HG03520 (cell line): ENCODE measurements at regions not wholly inside any gene's neighbourhood (a gene's known extent, or its start where the extent isn't known, plus 50 kb on each side); places are given as distances from the start of the nearest gene placed in this dataset.

Experiments
- ATAC-seq: cut with Tn5 transposase; IDR thresholded peaks from one replicate; pipeline ENCODE4 v1.9.1; 2021; ENCODE audit warnings: mild to moderate bottlenecking, moderate library complexity; ENCODE audit not compliant: unreplicated experiment

DNA sequence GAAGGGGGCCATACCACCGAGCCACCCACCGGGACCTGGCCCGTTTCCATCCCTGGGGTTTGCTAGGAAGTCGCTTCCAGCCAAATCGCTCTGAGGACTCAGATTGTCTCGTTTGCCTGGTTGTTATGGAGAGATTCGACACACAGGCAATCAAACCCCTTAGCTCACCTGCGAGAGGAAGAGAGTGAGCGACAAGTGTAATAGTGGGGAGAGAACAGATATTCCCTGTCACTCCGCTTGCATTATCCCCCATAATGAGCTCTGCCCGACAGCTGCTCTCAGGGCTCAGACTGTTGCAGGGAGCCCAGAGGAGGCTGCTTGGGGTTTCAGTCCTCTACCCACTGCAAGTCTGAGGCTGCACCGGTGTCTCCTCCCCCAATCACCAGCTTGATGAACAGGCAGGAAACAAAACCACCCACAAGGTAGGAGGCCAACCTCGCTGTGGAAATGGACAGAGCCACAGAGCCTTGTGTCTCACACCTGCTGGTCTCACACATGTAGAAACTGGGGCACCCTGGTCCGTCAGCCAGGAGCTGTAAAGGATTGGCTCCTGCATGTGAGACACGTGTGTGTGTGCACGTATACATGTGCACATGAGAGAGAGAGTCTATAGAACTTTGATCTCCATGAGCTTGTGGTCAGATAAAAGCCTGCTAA lies 351.1 kb downstream of the BUD13 start:
- no peak for ATAC-seq

DNA sequence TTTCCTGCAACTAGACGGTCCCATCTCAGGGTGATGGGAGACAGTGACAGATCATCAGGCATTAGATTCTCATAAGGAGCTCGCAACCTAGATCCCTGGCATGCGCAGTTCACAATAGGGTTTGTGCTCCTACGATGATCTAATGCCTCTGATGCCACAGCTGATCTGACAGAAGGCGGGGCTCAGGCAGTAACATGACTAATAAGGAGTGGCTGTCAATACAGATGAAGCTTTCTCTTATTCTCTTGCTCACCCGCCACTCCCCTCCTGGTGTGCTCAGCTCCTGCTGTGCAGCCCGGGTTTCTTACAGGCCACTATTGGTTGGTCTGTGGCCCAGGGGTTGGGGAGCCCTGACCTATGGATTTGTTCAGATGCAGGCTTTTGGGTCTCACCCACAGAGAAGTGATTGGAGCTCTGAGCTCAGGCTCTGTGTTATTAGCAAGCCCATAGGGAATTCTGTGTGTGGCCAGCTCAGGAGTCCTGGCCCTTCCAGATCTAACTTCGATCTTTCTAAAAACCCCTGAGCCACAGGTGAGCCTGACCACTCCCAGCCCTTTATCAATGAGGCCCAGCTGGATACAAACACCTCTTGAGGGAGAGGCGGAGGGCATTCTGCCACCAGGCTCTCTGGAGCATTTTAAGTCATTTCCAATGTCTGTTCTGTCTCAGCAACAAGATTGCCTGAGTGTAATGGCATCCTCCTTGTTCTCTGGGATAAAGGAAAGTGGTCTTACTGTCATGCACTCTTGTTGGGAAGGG lies 351.8 kb downstream of the BUD13 start:
- no peak for ATAC-seq

DNA sequence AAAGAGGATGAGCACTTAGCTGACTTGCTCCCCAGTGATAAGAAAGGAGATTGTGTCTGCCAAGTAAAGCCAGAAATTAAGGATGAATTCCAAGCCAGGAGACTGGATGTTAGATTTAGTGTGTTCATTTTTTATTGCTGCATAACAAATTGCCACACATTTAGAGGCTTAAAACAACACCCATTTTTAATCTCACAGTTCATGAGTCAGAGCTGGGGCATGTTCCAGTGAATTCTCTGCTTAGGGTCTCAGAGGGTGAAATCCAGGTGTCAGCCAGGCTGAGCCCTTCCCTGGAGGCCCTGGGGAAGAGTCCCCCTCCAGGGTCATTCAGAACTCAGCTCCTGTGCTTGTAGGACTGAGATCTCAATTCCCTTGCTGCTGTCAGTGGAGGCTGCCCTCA lies 352.8 kb downstream of the BUD13 start:
- no peak for ATAC-seq

DNA sequence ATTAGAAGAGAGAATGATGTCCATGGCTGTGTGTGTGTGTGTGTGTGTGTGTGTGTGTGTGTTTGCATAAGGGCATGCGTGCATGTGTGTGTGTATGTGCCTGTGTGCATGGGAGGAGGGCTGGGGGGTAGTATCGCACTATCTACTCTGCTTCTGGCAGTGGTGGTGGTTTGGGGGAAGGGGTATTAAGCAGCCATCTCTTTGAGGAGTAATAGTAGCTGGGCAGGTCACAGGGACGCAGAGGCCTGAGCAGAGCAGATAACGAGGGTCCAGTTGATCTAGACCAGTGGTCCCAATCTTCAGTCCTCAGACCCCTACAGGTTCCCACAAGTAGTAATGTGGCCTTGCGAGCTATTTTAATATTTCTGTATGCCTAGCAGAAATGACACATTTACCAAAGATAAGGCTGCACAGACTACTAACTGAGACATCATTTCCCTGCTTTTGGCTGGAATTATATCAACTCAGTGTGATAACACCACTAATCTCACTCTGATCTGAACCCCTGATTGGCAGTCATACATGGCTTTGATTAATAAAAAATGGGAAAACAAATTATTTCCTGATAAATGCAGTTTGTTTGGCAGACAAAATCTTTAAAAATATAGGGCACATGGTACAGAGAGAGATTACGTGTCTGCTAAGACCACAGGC lies 354.3 kb downstream of the BUD13 start:
- no peak for ATAC-seq

DNA sequence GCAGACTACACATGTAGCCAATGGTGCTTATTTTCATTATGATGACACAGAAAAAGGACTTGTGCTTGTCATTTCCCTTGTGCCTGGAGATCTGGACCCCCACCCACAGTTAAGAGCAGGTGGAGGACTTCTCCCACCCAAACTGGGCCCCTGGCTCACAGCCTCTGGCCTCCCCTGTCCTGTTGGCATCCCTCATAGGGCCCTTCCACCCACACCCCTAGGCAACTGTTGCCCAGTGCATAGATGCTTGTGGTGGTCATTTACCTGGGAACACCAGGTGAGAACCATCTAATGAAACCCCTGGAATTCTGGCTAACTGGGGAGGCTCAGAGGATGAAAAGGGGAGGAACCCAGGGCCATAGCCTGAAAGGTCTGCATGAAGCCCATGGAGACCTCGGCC lies 355.9 kb downstream of the BUD13 start:
- no peak for ATAC-seq

DNA sequence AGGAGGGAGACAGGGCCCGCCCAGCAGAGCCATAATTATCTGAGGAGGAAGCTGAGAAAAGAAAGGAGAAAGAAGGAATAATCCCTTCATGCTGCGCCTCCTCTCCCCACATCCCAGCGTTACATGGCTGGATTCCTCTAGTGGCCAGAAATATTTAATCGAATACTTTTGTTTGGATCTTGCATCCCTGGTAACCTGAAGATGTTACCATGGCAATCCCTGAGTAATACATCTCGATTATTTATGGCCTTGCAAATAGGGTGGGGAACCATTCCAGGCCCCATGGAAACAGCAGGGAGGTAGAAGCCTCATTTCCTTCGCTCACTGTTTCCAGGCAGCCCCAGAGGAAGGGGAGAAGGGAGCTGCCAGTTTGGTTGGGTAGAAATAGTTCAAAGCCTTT lies 357.7 kb downstream of the BUD13 start:
- ATAC-seq: no peak

DNA sequence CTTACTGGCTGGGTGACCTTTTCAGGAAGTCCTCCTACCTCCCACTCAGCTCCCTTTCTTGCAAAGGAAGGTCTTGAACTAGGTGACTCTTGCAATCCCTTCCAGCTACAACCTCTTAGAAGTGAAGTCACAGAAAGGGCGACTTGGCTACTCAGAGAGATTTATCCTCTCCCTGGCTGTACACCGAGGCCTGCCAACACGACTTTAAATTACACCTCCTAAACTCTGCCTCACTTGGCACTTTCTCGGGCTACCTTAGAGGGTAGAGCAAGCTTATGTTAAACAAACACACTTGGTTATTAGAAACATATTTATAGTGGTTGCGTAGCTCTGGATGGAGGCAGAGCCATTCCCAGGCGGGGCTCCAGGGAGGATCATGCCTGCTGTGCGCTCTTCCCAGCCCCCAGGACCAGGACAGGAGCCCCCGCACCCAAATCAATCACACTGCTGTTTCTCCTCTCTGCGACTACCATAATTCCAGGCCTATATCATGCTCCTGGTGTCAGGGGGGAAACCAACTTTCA lies 358.4 kb downstream of the BUD13 start:
- no peak for ATAC-seq

DNA sequence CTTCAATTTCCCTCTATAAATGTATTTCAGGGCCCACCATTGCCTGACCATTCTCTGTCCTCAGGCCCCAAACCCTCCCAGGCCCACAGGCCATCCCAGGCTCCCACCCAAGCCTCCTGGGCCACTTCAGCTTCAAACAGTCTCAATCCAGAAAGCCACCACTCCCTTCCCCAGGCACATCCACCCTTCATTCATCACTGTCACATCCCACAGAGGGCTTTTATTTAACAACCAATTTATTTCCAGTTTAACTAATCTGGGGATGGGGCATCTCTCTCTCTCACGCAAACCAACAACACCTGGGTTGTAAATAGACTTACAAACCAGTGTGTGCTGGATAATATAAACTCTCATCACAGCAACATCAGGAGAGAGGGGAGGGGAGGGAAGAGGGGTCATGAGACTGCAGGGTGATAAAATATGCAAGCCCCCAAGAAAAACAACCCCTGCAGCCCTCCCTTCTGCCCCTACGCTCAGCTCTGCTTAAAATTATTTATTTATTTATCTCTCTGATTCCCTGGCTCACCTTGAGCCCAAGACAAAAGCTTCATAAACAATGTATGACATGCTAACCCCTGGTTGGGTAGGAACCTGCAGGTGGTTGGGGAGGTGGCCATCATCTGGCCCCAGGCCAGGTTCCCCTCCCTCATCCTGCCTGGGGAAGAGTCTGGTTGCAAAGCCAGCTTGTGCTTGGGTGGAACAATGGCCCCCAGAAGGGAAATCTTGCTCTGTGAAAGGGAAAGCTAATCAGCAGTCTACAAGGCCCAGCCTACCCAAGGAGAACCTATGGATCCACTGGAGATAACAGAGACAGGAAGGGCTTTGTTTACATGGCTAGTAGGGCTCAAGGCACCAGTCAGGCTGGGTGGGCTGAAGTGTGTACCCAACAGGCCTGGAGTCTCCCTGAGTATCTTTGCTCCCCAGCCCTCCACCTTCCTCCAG lies 359.2 kb downstream of the BUD13 start:
- no peak for ATAC-seq

DNA sequence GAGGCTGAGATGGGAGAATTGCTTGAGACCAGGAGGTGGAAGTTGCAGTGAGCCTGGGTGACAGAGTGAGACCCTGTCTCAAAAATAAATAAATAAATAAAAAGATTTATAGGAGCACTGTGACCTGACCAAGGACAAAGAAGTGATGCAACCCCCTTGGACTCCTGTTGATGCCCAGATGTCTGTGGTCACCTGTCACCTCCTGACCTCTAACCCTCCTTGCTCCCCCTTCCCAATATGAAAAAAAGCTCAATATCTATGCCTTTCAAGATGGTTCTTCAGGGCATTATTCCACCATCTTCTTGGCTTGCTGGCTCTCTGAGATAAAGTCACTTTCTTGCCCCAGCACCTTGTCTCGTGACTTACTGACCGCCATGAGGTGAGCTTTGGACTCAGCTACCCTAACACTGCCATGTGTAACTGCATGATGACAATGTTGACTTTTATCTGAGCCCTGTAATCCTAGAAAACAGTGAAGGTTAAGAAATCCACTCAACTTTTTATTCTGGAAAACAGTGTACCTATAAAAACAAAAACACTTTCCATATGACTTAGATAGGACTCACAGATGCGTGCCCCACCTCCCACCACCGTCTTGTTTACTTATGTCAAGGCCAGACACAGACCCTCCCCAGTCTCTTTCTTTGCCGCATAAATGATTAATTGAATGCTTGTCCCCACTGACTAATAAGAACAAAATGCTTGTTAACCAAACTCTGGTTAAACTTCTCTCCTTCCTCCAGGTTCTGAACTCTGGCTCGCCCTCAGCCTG lies 360.5 kb downstream of the BUD13 start:
- no peak for ATAC-seq

DNA sequence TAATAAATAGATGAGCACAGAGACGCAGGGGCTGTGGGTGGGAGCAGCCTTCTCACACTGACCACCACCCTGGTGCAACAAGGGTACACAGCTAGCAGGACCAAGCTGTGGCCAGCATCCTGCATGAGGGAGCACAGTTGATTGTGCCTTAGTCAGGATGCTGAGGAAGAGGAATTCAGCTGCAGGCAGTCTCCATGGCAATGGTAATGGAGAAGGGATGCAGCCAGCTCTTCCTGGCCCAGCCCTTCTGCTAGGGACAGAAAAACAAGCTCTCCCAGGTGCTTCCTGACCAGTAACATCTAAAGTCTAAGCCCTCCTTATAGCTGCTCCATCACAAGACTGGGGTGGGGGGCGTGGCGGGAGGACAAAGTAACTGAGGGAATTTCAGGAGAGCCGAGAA lies 363.5 kb downstream of the BUD13 start:
- ATAC-seq: no peak

DNA sequence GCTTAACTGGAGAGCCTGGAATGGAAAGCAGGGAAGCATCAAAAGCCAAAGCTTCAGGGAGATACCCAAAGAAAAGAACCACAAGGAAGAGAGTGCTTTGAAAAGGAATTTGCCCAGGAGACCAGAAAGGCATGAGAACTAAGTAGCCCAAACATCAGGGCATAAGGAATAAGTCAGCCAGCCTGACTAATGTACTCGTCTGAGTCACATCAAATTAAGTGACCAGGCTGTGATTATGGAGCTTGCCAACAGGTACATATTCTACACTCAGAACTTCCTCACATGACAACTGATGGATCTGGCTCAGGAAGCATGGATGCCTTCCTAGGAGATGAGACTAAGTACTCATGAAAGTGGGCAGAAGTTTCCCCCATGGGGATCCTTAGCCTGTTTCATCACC lies 366.7 kb downstream of the BUD13 start:
- no peak for ATAC-seq

DNA sequence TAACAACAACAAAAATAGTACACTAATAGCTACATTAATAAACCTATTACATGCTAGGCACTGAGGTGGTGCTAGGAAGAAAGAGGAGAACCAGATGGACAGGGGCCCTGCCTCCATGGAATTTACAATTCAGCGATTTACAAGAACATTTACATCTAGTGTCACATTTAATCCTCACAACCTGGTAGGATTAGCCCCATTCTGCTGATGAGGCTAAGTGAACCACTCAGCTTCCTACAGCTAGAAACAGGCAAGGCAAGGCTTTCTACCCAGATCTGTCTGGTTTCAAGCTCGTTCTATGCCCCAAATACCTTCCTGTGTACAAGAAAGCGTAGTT lies 368.4 kb downstream of the BUD13 start:
- ATAC-seq: no peak

DNA sequence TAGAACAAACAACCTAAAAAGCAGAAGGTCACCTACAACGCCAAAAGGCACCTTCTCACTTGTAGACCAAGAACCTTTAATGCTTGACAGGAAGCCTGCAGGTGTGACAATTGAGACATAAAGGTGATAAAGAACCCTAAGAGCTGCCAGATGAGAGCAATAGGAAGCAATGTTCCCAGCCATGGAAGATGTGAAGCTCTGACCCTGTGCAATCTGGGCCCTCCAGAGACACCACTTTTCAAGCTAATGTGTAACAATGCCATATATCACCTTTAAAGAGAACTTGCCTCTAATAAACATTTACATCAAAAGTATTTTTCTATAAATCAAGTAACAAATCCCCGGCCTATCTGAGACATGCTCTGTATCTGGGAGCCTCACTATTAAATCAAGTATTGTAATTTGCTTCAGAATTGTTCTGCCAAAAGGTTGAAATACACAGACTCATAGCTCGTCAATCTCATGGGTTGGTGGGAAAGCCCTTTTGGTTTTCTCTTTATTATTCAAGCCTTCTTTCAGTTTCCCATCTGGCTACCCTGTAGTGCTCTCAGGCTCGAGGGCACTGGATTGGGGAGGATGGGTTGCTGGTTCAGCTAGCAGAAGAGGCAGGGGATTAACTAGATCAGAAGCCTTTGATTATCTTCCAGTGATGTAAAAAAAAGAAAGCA lies 368.9 kb downstream of the BUD13 start:
- no peak for ATAC-seq

DNA sequence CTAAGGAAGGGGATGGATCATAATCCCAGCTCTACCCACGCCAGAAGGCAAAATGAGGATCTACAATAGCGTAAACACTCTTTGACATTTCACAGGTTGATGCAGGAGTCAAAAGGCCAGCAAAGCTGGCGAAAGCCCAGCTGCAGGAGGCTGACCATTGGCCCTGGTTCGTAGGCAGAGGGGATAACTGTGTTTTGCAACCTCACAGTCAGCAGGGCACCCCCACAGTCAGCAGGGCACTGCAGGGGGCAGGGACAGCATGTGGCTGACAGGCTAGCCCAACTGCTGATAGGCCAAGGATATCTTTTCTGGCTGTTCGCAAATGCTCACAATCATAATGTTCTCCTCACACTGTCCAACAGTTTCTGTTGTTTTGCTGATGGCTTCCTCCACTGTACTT lies 372.7 kb downstream of the BUD13 start:
- no peak for ATAC-seq

DNA sequence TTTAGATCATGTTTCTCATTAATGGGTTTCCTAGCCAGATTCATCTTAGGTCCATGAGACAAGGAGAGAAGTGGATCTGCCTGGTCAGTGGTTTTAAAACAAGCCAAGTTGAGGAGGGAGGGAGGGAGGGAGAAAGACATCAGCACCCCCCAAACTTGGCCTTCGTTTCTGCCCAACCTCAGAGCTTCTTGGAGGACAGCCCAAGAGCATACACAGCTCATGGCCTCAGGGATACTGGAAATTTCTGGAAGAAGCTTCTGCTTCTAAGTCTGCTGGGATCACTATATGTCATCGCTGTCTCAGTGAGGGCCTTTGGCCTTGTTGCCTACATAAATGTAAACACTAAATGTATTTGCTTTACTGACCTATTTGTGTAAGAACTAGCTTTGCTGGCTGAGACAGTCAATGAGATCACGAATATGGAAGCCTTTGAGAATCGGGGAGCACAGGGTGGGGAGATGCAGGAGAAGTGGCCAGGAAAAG lies 375.1 kb downstream of the BUD13 start:
- no peak for ATAC-seq

DNA sequence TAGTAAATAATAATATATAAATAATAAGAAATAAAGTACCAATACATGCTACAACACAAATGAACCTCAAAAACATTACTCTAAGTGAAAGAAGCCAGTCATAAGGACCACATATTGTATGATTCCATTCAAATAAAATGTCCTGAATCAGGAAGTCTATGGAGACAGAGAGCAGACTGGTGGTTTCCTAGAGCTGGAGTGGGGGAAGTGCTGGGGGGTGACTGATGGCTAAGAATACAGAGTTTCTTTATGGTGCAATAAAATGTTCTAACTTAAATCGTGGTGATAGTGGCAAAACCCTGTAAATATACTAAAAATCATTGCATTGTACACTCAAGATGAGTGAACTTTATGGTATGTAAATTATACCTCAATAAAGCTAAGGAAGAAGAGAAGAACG lies 376.5 kb downstream of the BUD13 start:
- no peak for ATAC-seq

DNA sequence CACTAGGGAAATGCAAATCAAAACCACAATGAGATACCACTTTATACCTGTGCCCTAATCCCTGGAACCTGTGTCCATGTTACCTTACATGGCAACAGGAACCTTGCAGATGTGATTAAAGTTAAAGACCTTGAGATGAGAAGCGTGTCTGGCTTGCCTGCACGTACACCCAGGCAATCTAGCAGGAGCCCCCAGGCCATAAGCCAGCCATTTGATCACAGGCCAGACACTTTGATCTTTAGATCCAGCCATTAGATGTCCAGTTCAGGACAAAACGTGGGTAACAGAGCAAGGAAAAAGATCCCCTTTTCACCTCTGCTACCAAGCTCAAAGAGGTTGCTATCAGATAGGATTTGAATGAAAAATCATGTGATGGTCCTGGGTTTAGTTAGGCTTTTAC lies 378.8 kb downstream of the BUD13 start:
- ATAC-seq: no peak

DNA sequence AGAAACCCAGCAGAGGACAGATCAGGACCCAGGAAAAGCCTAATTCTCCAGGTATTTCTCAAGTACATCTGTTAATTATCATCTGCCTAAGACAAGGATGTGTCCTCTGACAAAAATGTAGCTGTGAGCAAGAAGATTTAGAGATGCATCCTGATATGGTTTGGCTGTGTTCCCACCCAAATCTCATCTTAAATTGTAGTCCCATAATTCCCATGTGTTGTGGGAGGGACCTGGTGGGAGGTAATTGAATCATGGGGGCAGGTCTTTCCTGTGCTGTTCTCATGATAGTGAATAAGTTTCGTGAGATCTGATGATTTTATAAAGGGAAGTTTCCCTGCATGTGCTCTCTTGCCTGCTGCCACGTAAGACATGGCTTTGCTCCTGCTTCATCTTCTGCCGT lies 381.8 kb downstream of the BUD13 start:
- ATAC-seq: no peak

DNA sequence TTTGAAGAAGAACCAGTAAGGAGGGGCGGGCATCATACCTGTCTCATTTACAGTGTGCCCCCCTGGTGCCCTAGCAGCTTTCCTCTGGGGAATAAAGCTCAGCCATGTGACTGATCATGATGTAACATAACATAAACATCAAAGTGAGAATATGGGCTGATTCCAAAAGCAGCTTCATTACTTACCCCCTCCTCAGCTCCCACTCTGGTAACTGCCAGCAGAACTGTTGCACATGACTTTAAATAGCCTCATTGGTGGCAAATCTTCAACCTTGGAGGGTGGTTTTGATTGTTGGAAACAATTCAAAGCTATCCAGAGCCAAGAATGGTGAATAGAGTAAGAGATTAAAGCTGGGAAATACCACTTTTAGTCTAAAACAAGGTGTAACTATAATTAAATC lies 384.6 kb downstream of the BUD13 start:
- ATAC-seq: no peak

DNA sequence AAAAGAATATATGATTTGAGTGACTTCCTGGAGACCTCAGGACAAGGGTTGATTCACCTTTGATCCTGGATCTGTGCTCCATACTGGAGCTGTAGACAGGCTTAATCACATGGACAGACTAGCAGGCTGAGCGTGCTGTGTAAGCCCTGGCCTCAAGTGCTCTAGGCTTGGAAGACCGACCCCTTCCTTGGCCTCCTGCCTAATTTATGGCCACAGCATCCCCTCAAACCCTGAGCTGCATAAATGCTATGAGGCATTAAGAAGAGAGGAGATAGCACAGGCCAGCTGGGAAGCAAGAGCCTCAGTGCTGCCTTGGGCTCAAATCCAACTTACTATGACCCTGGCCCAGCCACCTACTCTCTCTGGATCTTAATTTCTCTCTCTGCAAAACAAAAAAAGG lies 385.1 kb downstream of the BUD13 start:
- no peak for ATAC-seq
